ENCODE measurements at regions not wholly inside any gene's neighbourhood (a gene's known extent, or its start where the extent isn't known, plus 50 kb on each side); places are given as distances from the start of the nearest gene placed in this dataset.
"Not testable (repeated sequence)": the region's sequence is repeated elsewhere in the genome, so short reads cannot be mapped to it uniquely, and the experiment has no call there.

DNA sequence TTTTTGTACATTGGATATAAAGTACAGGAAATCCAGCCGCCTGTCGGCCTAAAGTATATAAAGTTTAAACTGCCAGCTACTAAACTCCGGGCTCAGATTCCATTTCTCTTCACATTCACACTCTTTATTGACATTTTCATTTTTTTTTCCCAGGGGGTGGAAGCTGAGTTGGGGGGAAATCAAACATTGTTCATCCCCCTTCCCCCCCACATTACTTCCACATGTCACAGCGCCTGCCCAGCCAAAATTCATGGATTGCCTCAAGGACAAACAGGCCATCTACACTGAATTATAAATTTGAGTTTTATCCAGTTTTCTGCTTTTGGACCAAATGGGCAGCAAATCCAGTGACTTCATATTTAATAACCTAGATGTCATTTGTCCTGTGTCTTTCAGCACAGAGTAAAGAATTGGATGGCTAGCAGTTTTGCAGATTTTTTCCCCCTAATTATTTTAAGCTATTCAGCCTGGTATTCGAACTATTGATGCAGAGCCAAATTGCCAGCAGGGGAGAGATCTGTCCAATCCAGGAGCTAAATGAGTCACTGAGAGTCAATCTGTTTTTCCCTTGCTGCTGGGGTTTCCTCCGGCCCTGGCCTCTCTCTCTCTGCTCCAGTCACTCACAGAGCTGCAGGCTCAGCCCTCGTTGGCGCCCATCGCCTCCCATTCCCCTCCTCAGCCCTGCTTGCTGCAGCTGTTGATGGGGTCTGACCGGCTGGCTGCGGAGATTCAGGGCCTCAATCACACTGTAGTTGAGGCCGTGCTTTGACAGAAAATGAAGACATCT lies 98.0 kb downstream of the LMO4 start:
- no TSS peak for BruUV-seq (replicated peaks)
- Mint-ChIP-seq H3K4me3 (ENCODE audit: low read depth, unreplicated experiment) (no peak overlapping the region), H3K9me3 (ENCODE audit: low read depth, unreplicated experiment) (peaks cover 2% of the 10 kb centered on the region), H3K27ac (ENCODE audit: unreplicated experiment) (no peak overlapping the region), H3K27me3 (ENCODE audit: unreplicated experiment) (no peaks in the 10 kb centered on the region), H3K36me3 (ENCODE audit: insufficient read depth, unreplicated experiment) (no peaks in the 10 kb centered on the region), H3K4me1 (ENCODE audit: low read depth, unreplicated experiment) (peaks cover 15% of the 10 kb centered on the region)
- intact Hi-C loops (cut with micrococcal nuclease; ENCODE audit: unreplicated experiment): no loop called here
- DNase-seq: no peak
- CTCF ChIA-PET: no interaction called here
- TF ChIP-seq, protein P1, sequence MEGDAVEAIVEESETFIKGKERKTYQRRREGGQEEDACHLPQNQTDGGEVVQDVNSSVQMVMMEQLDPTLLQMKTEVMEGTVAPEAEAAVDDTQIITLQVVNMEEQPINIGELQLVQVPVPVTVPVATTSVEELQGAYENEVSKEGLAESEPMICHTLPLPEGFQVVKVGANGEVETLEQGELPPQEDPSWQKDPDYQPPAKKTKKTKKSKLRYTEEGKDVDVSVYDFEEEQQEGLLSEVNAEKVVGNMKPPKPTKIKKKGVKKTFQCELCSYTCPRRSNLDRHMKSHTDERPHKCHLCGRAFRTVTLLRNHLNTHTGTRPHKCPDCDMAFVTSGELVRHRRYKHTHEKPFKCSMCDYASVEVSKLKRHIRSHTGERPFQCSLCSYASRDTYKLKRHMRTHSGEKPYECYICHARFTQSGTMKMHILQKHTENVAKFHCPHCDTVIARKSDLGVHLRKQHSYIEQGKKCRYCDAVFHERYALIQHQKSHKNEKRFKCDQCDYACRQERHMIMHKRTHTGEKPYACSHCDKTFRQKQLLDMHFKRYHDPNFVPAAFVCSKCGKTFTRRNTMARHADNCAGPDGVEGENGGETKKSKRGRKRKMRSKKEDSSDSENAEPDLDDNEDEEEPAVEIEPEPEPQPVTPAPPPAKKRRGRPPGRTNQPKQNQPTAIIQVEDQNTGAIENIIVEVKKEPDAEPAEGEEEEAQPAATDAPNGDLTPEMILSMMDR (IDR thresholded peaks at IDR 0.05; ENCODE audit: unreplicated experiment): no peak

DNA sequence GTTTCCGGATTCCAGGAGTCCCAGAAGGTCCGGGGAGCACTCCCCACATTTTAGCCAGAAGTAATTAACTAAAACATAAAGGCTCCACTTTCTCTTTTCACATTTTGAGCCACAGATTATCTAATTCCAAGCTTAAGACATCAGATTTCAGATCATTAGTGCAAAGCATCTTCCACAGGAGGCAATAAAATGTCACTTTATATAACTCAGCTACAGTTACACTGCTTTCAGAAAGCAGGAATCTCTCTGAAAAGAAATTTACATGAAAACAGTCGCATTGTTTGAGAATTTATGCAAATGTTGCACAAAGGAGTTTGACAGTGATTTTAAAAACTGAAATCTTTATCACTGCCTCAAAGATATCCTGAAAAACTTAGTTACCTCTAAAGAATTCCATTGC lies 99.7 kb downstream of the LMO4 start:
- DNase-seq: no peak
- peaks cover 15% of the 10 kb centered on the region for H3K4me1 Mint-ChIP-seq (ENCODE audit: low read depth, unreplicated experiment)
- H3K9me3 Mint-ChIP-seq (ENCODE audit: low read depth, unreplicated experiment): no peaks in the 10 kb centered on the region
- no peak overlapping the region for H3K27ac Mint-ChIP-seq (ENCODE audit: unreplicated experiment)
- TF ChIP-seq, protein P1 (IDR thresholded peaks at IDR 0.05; ENCODE audit: unreplicated experiment): no peak
- CTCF ChIA-PET: no interaction called here
- BruUV-seq (replicated peaks): no TSS peak
- H3K4me3 Mint-ChIP-seq (ENCODE audit: low read depth, unreplicated experiment): no peak overlapping the region
- no peaks in the 10 kb centered on the region for H3K36me3 Mint-ChIP-seq (ENCODE audit: insufficient read depth, unreplicated experiment)
- intact Hi-C loops (cut with micrococcal nuclease; ENCODE audit: unreplicated experiment): no loop called here
- no peaks in the 10 kb centered on the region for H3K27me3 Mint-ChIP-seq (ENCODE audit: unreplicated experiment)

DNA sequence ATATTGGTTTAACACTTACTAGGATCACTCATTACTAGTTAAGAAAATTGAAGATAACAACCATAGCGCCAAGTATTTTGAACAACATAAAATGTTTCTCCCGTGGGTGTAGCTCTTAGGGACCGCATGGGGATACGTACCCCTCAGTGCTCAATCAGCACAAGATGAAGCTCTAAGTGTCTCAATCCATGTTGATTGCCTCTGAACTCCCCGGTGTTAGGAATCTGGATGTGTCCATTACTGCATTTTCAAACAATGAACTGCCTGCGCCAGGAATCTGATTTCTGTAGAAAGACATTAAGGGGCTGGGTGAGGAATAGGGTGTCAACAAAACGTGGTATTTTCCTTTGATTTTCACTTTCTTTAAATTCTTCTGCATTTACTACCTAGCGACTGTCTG lies 100.2 kb downstream of the LMO4 start:
- TF ChIP-seq, protein P1 (IDR thresholded peaks at IDR 0.05; ENCODE audit: unreplicated experiment): no peak
- intact Hi-C loops (cut with micrococcal nuclease; ENCODE audit: unreplicated experiment): no loop called here
- no TSS peak for BruUV-seq (replicated peaks)
- Mint-ChIP-seq H3K27ac (ENCODE audit: unreplicated experiment) (no peak overlapping the region), H3K9me3 (ENCODE audit: low read depth, unreplicated experiment) (no peaks in the 10 kb centered on the region), H3K4me3 (ENCODE audit: low read depth, unreplicated experiment) (no peak overlapping the region), H3K4me1 (ENCODE audit: low read depth, unreplicated experiment) (peaks cover 15% of the 10 kb centered on the region), H3K27me3 (ENCODE audit: unreplicated experiment) (no peaks in the 10 kb centered on the region), H3K36me3 (ENCODE audit: insufficient read depth, unreplicated experiment) (no peaks in the 10 kb centered on the region)
- no peak for DNase-seq
- CTCF ChIA-PET: no interaction called here

DNA sequence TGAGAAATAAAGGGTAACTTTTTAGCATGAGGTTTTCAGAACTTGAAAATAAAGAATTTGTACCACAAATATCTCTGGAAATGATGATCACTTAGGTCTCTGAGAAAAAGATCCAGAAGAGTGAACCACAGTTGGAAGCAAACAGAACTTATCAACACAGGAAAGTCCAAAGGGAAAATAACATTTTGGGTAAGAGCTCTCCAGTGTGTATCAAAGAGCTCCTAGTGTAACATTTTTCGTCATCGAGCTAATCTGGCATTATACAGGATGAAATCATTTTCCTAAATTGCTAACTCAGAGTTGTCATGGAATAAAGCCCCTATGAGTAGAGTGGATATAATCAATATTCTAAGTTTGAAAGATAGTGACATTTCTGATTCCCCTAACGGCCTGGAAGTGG lies 104.0 kb downstream of the LMO4 start:
- Mint-ChIP-seq H3K9me3 (ENCODE audit: low read depth, unreplicated experiment) (no peaks in the 10 kb centered on the region), H3K4me3 (ENCODE audit: low read depth, unreplicated experiment) (no peak overlapping the region), H3K27me3 (ENCODE audit: unreplicated experiment) (no peaks in the 10 kb centered on the region), H3K27ac (ENCODE audit: unreplicated experiment) (no peak overlapping the region), H3K4me1 (ENCODE audit: low read depth, unreplicated experiment) (peaks cover 40% of the 10 kb centered on the region), H3K36me3 (ENCODE audit: insufficient read depth, unreplicated experiment) (no peaks in the 10 kb centered on the region)
- TF ChIP-seq, protein P1 (IDR thresholded peaks at IDR 0.05; ENCODE audit: unreplicated experiment): no peak
- CTCF ChIA-PET: no interaction called here
- BruUV-seq (replicated peaks): no TSS peak
- intact Hi-C loops (cut with micrococcal nuclease; ENCODE audit: unreplicated experiment): no loop called here
- DNase-seq: no peak

DNA sequence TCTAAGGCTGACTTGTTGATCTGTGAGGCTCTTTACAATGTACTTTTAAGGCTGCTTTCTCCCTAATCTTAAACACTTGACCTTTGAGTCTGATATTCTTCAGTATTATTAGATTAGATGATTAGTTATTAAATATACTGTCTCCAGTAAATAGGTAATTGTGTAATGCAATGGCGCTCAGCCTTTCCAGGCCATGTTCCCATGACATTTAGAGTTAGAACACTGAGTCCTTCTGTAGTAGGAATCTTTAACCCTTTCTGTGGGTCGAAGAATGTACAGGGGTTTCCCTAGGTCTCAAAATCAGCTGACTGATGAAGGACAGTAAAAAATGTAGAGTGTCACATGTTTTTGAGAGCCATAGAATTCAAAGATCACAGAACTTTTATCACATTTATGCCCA lies 104.4 kb downstream of the LMO4 start:
- BruUV-seq (replicated peaks); CTCF ChIA-PET; H3K36me3 Mint-ChIP-seq (ENCODE audit: insufficient read depth, unreplicated experiment); DNase-seq; H3K27me3 Mint-ChIP-seq (ENCODE audit: unreplicated experiment); H3K9me3 Mint-ChIP-seq (ENCODE audit: low read depth, unreplicated experiment); intact Hi-C loops (cut with micrococcal nuclease; ENCODE audit: unreplicated experiment); H3K27ac Mint-ChIP-seq (ENCODE audit: unreplicated experiment); H3K4me3 Mint-ChIP-seq (ENCODE audit: low read depth, unreplicated experiment): not testable (repeated sequence)
- H3K4me1 Mint-ChIP-seq (ENCODE audit: low read depth, unreplicated experiment): peaks cover 40% of the 10 kb centered on the region
